Heart right ventricle (tissue), 16 donors: ENCODE measurements at regions not wholly inside any gene's neighbourhood (a gene's known extent, or its start where the extent isn't known, plus 50 kb on each side); places are given as distances from the start of the nearest gene placed in this dataset.

Source experiments
- ATAC-seq, 8 donors: fragments of 200-7000 bp; cut with Tn5 transposase; one replicate each; pipeline ENCODE4 v1.9.1; 2020; ENCODE audit warnings: mild to moderate bottlenecking in 8 of 8, moderate library complexity in 8 of 8, moderate number of reproducible peaks in 1 of 8
- DNase-seq, 2 donors: peaks; one replicate each; pipeline ENCODE4 v3.0.0-alpha.2; 2020
- H3K27ac ChIP-seq, 10 donors: fragments of 200-600 bp; sonication (generic) in 2 of 10; one replicate each; pipeline versions ENCODE4 v1.5.0 to v1.8.0; 2020 to 2022; ENCODE audit warnings: mild to moderate bottlenecking in 3 of 10
- H3K27me3 ChIP-seq, 7 donors: fragments of 200-600 bp; one replicate each; pipeline ENCODE4 v1.8.0; 2021 to 2022; ENCODE audit warnings: mild to moderate bottlenecking in 2 of 7
- H3K36me3 ChIP-seq, 9 donors: fragments of 200-600 bp; sonication (generic) in 1 of 9; one replicate each; pipeline versions ENCODE4 v1.5.0 to v1.8.0; 2020 to 2022; ENCODE audit warnings: mild to moderate bottlenecking in 2 of 9
- H3K4me1 ChIP-seq, 9 donors: fragments of 200-600 bp; sonication (generic) in 1 of 9; one replicate each; pipeline versions ENCODE4 v1.5.0 to v1.8.0; 2020 to 2022; ENCODE audit warnings: mild to moderate bottlenecking in 4 of 9
- H3K4me3 ChIP-seq, 10 donors: fragments of 200-600 bp; sonication (generic) in 2 of 10; one replicate each; pipeline versions ENCODE4 v1.5.0 to v1.8.0; 2020 to 2022; ENCODE audit warnings: mild to moderate bottlenecking in 7 of 10, moderate library complexity in 2 of 10
- H3K9me3 ChIP-seq, 11 donors: fragments of 200-600 bp in 10 of 11; sonication (generic) in 2 of 11; one replicate each; pipeline versions ENCODE4 v1.5.0 to v1.8.0; 2013 to 2022; ENCODE audit warnings: mild to moderate bottlenecking in 2 of 11, control low read depth in 1 of 11, moderate library complexity in 1 of 11
- CTCF ChIP-seq, 9 donors: fragments of 200-600 bp; sonication (generic) in 2 of 9; IDR thresholded peaks; one replicate each; pipeline versions ENCODE4 v1.5.0 to v1.8.0; 2021 to 2022; ENCODE audit warnings: antibody characterized with exemption in 9 of 9, mild to moderate bottlenecking in 5 of 9, moderate library complexity in 1 of 9
- whole genome bisulfite sequencing, 2 donors: extraction: QIAGEN DNeasy Blood & Tissue Kit; methylation state at CpG; one replicate each; pipeline ENCODE4 v1.1.7; 2013; ENCODE audit warnings: inconsistent platforms in 1 of 2; 5-methylcytosine and 5-hydroxymethylcytosine counted together
- intact Hi-C, 10 donors: fragments of 100-400 bp; cut with DNase I; formaldehyde crosslinking; loops; one replicate each; pipeline versions ENCODE4 v1.11.1 to v1.14.2; 2022
- donor health status: Arrhythmogenic right ventricular cardiomyopathy.
- donor health status: ischemic (EF 13 %, LVEDD 7.1; RV severe dilation, severe dysfunction).
- donor health status: healthy with polysubstance abuse.
- donor health status: DM: no; HTN: yes; CAD: no.
- donor health status: DM: no; HTN: no; CAD: no.
- donor health status: ischemic (EF 25% LVEDD 6.9; RV normal size, moderate dysfunction).
- donor health status: ischemic (EF 25% LVEDD 5.7; RV mildly dilated, moderate dysfunction).
- donor health status: healthy.
- donor health status: DM: yes; HTN: yes; CAD: no.
- donor health status: Ischemic cardiomyopathy.
- donor health status: ischemic (EF 35%, LVEDD 5.7; RV mildly dilated, moderate dysfunction).
- donor health status: nonischemic (EF 11% LVEDD 7.7; RV severe dilation, severe dysfunction).
- donor health status: DM: yes; HTN: yes; CAD: no.
- donor health status: PGD.
- donor health status: ischemic (EF 29% LVEDD 5.4; RV normal size, mild dysfunction).
- donor health status: nonischemic (EF 23%, LVEDD 6.1; RV moderate dilation, normal function).

- no peaks in the 10 kb centered on the region for H3K9me3 ChIP-seq
- H3K4me3 ChIP-seq: no peak overlapping the region
- intact Hi-C loops: no loop called here
- WGBS, 2 donors: 91 to 94% methylated on average over 1 of the region's 1 CpG
- H3K4me1 ChIP-seq: peaks cover 0 to 10% (median 3%) of the 10 kb centered on the region in 9 donors
- no peaks in the 10 kb centered on the region for H3K27me3 ChIP-seq
- TF ChIP-seq CTCF (IDR thresholded peaks at IDR 0.05): no peak
- no peaks in the 10 kb centered on the region for H3K36me3 ChIP-seq
- no peak for ATAC-seq
- no peak overlapping the region for H3K27ac ChIP-seq
- DNase-seq: no peak
Measured at GRCh38 chr4:122090989-122091388, 61.1 kb upstream of the BLTP1 start.

GRCh38 chr4:122086338-122087065 is 65.6 kb upstream of the BLTP1 start:
- 40 to 45% methylated on average over 4 of the region's 4 CpGs for WGBS, 2 donors
- intact Hi-C loops: no loop called here
- peaks cover 0 to 10% (median 3%) of the 10 kb centered on the region in 9 donors for H3K4me1 ChIP-seq
- peaks cover 0 to 4% (median 0%) of the 10 kb centered on the region in 7 donors for H3K27me3 ChIP-seq
- DNase-seq: peak in 1 of 2 donors; percentile 12
- H3K4me3 ChIP-seq: no peak overlapping the region
- ATAC-seq: peak in 4 of 8 donors; percentile 31 to 85 (median 46)
- no peak for TF ChIP-seq CTCF (IDR thresholded peaks at IDR 0.05)
- no peaks in the 10 kb centered on the region for H3K36me3 ChIP-seq
- H3K27ac ChIP-seq: peak overlapping the region in 1 of 10 donors; percentile 22
- H3K9me3 ChIP-seq: no peaks in the 10 kb centered on the region

- no peak for TF ChIP-seq CTCF (IDR thresholded peaks at IDR 0.05)
- no peaks in the 10 kb centered on the region for H3K36me3 ChIP-seq
- ATAC-seq (no peak), DNase-seq (no peak)
- no peaks in the 10 kb centered on the region for H3K9me3 ChIP-seq
- peaks cover 0 to 4% (median 0%) of the 10 kb centered on the region in 7 donors for H3K27me3 ChIP-seq
- peaks cover 0 to 10% (median 3%) of the 10 kb centered on the region in 9 donors for H3K4me1 ChIP-seq
- H3K4me3 ChIP-seq: no peak overlapping the region
- 25 to 68% methylated on average over 1 of the region's 1 CpG for WGBS, 2 donors
- H3K27ac ChIP-seq: no peak overlapping the region
- intact Hi-C loops: no loop called here
Measured at GRCh38 chr4:122083989-122084388, 68.1 kb upstream of the BLTP1 start.

GRCh38 chr4:122083351-122083750 is 68.8 kb upstream of the BLTP1 start:
- peaks cover 0 to 4% (median 0%) of the 10 kb centered on the region in 7 donors for H3K27me3 ChIP-seq
- no peak for ATAC-seq
- H3K9me3 ChIP-seq: no peaks in the 10 kb centered on the region
- WGBS, 2 donors: 88 to 94% methylated on average over 1 of the region's 1 CpG
- no peak overlapping the region for H3K4me3 ChIP-seq
- no peak overlapping the region for H3K27ac ChIP-seq
- no peak for DNase-seq
- TF ChIP-seq CTCF (IDR thresholded peaks at IDR 0.05): no peak
- H3K36me3 ChIP-seq: no peaks in the 10 kb centered on the region
- H3K4me1 ChIP-seq: peaks cover 0 to 10% (median 3%) of the 10 kb centered on the region in 9 donors
- intact Hi-C loops: no loop called here
